ENCODE measurements at regions not wholly inside any gene's neighbourhood (a gene's known extent, or its start where the extent isn't known, plus 50 kb on each side); places are given as distances from the start of the nearest gene placed in this dataset.
A peak's percentile ranks its signal among the peaks of the same experiment; 100 is the strongest.

DNA sequence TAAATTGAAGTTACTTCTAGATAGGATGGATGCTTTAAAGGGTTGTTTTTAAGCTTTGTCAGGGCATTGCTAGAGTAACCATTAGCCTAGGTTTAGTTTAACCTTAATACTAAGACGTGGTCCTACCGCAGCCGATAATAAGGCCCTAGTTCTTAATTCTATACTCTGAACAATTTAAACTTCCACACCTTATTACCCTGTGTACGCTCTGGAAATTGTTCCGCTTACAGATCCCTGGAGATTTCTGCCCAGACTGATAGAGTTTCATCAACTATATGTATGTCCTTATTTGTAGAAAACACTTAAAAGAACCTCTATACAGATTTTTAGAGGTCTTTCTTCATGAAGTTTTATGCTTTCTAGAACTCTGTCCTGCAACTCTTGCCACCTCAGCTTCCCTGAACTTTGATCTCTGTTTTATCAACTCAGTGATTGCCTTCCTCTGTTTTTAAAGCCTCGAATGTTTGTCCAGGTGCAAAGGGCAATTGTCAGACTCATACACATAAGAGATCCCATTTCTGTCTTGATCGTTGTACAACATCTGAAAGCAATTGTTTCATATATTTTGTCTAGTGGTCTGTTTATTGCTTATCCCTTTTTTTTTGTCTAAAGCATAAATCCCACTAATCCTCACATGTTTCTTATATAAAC, 71.1 kb upstream of the VCX start:
- H3K4me3 ChIP-seq (ENCODE audit: low read depth, low read length): no peak overlapping the region
- in situ Hi-C loops (cut with HindIII; ENCODE audit: low sequenced_read_pairs): no loop called here
- TF ChIP-seq, protein P1, sequence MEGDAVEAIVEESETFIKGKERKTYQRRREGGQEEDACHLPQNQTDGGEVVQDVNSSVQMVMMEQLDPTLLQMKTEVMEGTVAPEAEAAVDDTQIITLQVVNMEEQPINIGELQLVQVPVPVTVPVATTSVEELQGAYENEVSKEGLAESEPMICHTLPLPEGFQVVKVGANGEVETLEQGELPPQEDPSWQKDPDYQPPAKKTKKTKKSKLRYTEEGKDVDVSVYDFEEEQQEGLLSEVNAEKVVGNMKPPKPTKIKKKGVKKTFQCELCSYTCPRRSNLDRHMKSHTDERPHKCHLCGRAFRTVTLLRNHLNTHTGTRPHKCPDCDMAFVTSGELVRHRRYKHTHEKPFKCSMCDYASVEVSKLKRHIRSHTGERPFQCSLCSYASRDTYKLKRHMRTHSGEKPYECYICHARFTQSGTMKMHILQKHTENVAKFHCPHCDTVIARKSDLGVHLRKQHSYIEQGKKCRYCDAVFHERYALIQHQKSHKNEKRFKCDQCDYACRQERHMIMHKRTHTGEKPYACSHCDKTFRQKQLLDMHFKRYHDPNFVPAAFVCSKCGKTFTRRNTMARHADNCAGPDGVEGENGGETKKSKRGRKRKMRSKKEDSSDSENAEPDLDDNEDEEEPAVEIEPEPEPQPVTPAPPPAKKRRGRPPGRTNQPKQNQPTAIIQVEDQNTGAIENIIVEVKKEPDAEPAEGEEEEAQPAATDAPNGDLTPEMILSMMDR (IDR thresholded peaks at IDR 0.05; ENCODE audit: low read depth, low read length, missing control alignments): no peak
- no peak for DNase-seq (ENCODE audit: low read depth)

DNA sequence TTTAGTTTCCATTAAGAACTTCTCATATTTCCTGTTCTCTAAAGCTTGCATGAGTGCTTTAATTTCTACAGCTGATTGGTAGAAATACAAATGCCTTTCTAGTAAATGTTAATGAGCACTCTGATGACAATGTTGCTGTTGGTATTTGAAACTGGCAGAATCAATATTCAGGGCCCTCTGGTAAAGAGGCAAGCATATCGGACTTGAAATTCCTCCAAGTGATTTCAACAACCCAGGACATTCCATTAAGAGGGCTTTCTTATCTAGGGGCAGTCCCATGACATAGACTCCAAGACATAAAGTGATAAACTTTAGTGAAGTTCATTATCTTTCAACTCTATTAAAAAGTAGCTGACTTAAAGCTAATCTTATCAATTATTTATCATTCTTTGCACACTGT, 83.1 kb upstream of the VCX start:
- H3K4me3 ChIP-seq (ENCODE audit: low read depth, low read length): no peak overlapping the region
- TF ChIP-seq, protein P1 (IDR thresholded peaks at IDR 0.05; ENCODE audit: low read depth, low read length, missing control alignments): no peak
- DNase-seq (ENCODE audit: low read depth): no peak
- in situ Hi-C loops (cut with HindIII; ENCODE audit: low sequenced_read_pairs): no loop called here

DNA sequence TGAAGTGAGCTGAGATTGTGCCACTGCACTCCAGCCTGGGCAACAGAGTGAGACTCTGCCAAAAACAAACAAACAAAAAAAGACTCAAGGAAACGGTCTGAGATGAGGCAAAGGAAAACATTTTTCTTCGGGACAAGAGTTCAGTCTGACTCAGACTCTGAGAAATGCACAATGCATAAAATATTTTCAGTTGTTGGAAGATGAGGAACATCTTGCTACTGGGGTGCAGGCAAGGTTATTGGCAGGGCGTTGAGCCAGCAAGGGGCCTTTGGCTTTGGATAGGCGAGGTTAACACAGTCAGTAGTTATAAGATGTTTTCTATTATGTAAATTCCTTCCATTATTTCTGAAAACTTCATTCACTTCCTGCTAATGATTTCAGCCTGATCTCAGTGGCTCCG, 96.1 kb upstream of the VCX start:
- TF ChIP-seq, protein P1 (IDR thresholded peaks at IDR 0.05; ENCODE audit: low read depth, low read length, missing control alignments): no peak
- DNase-seq (ENCODE audit: low read depth): peak; percentile 28
- no peak overlapping the region for H3K4me3 ChIP-seq (ENCODE audit: low read depth, low read length)
- in situ Hi-C loops (cut with HindIII; ENCODE audit: low sequenced_read_pairs): no loop called here

DNA sequence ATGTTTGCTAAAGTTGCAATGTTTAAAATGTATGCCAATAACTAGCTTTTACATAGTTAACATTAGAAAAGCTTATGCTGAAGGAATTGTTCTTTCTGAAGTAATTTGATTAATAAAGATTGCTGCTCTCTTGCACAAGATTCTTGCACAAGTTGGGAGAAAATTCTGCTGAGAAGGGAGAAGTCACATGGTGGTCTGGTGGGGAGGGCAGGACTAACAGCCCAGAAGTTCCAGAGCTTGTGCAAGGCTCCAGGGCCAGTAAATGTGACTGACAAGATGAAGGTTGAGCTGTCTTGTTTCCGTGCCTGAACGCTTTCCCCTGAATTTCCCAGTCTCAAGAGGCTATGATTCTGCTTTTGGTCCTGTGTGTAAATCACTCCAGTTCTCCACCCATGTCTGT, 112.9 kb upstream of the VCX start:
- DNase-seq (ENCODE audit: low read depth): no peak
- TF ChIP-seq, protein P1 (IDR thresholded peaks at IDR 0.05; ENCODE audit: low read depth, low read length, missing control alignments): no peak
- in situ Hi-C loops (cut with HindIII; ENCODE audit: low sequenced_read_pairs): no loop called here
- H3K4me3 ChIP-seq (ENCODE audit: low read depth, low read length): no peak overlapping the region

DNA sequence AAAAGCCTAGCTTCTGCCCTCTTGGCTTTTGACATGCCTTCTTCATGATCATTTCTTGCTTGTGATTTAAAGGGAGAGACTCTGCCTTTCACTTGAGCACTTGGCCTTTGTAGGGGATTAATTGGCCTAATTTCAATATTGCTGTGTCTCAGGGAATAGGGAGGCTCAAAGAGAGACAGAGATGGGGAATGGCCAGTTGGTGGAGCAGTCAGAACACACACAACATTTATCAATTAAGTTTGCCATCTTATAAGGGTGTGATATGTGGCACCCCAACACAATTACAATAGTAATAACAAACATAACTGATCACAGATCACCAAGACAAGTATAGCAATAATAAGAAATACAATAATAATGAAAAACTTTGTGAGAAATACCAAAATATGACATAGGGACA, 122.5 kb upstream of the VCX start:
- TF ChIP-seq, protein P1 (IDR thresholded peaks at IDR 0.05; ENCODE audit: low read depth, low read length, missing control alignments): no peak
- H3K4me3 ChIP-seq (ENCODE audit: low read depth, low read length): no peak overlapping the region
- in situ Hi-C loops (cut with HindIII; ENCODE audit: low sequenced_read_pairs): no loop called here
- DNase-seq (ENCODE audit: low read depth): no peak

DNA sequence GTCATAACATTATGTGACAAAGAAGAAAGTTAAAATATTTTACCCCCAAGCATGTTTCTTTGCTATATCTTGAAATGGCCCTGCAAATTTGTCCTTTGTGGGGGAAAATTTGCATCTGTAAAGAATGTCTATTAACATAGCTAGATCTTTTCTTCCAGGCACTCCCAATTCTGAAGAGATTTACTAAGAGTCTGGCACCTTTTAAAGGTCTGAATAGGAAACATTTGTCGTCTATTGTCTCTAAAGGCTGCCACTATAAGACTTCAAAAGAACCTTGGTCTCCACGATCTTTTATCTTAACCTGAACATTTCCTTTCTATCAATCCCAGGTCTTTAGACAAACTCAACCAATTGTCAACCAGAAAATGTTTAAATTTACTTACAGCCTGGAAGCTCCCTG, 128.6 kb upstream of the VCX start:
- in situ Hi-C loops (cut with HindIII; ENCODE audit: low sequenced_read_pairs): no loop called here
- TF ChIP-seq, protein P1 (IDR thresholded peaks at IDR 0.05; ENCODE audit: low read depth, low read length, missing control alignments): no peak
- no peak for DNase-seq (ENCODE audit: low read depth)

More for the DNA sequence above, 128.6 kb upstream of the VCX start:
- H3K4me3 ChIP-seq (ENCODE audit: low read depth, low read length): no peak overlapping the region
